ENCODE measurements at regions not wholly inside any gene's neighbourhood (a gene's known extent, or its start where the extent isn't known, plus 50 kb on each side); places are given as distances from the start of the nearest gene placed in this dataset.

GRCh38 chr2:150586858-150587257 lies 99.4 kb upstream of the RND3 start:
- no peak for TF ChIP-seq POLR2A (IDR thresholded peaks at IDR 0.05; ENCODE audit: extremely low read depth, insufficient read length)
- TF ChIP-seq CTCF (IDR thresholded peaks at IDR 0.05; ENCODE audit: low read depth, low read length), result no peak

Measured in NB4 (cell line).